GM11168 (cell line): ENCODE measurements at regions not wholly inside any gene's neighbourhood (a gene's known extent, or its start where the extent isn't known, plus 50 kb on each side); places are given as distances from the start of the nearest gene placed in this dataset.
"Not testable (repeated sequence)": the region's sequence is repeated elsewhere in the genome, so short reads cannot be mapped to it uniquely, and the experiment has no call there.

Source experiments
- in situ Hi-C: fragments of 300-500 bp; cut with MboI; formaldehyde crosslinking; loops from one replicate; pipeline ENCODE4 v1.12.0; 2022; ENCODE audit warnings: low sequenced_read_pairs; ENCODE audit not compliant: unreplicated experiment

GRCh38 chrY:21028506-21028905, 272.6 kb downstream of the RPS4Y2 start:
- in situ Hi-C loops: no loop called here

GRCh38 chrY:21033363-21033762, 277.5 kb downstream of the RPS4Y2 start:
- in situ Hi-C loops: no loop called here

- in situ Hi-C loops: no loop called here
Measured at GRCh38 chrY:21034151-21035061, 278.5 kb downstream of the RPS4Y2 start.

- in situ Hi-C loops: not testable (repeated sequence)
Measured at GRCh38 chrY:21037398-21037797, 281.5 kb downstream of the RPS4Y2 start.

- in situ Hi-C loops: no loop called here
Measured at GRCh38 chrY:21039811-21040210, 283.9 kb downstream of the RPS4Y2 start.

GRCh38 chrY:21040711-21041110, 284.8 kb downstream of the RPS4Y2 start:
- in situ Hi-C loops: not testable (repeated sequence)

- in situ Hi-C loops: no loop called here
Measured at GRCh38 chrY:21073079-21073478, 317.2 kb downstream of the RPS4Y2 start.

- in situ Hi-C loops: no loop called here
Measured at GRCh38 chrY:21073641-21074260, 317.8 kb downstream of the RPS4Y2 start.

GRCh38 chrY:21075658-21076057, 319.8 kb downstream of the RPS4Y2 start:
- in situ Hi-C loops: loop anchor here (25.0 kb wide), 1 partner anchor 313 kb away; the partner anchor contains the start of gene RPS4Y2

- in situ Hi-C loops: loop anchor here (25.0 kb wide), 1 partner anchor 317 kb away; the partner anchor contains the start of gene RPS4Y2
Measured at GRCh38 chrY:21079670-21080069, 323.8 kb downstream of the RPS4Y2 start.

GRCh38 chrY:21081640-21082611, 326.0 kb downstream of the RPS4Y2 start:
- in situ Hi-C loops: loop anchor here (25.0 kb wide), 1 partner anchor 320 kb away; the partner anchor contains the start of gene RPS4Y2

GRCh38 chrY:21082639-21083038, 326.7 kb downstream of the RPS4Y2 start:
- in situ Hi-C loops: loop anchor here (25.0 kb wide), 1 partner anchor 320 kb away; the partner anchor contains the start of gene RPS4Y2

GRCh38 chrY:21091909-21092308, 336.0 kb downstream of the RPS4Y2 start:
- in situ Hi-C loops: loop anchor here (25.0 kb wide), 1 partner anchor 330 kb away; the partner anchor contains the start of gene RPS4Y2

- in situ Hi-C loops: no loop called here
Measured at GRCh38 chrY:21102507-21102906, 346.6 kb downstream of the RPS4Y2 start.

- in situ Hi-C loops: no loop called here
Measured at GRCh38 chrY:21103885-21104284, 348.0 kb downstream of the RPS4Y2 start.

GRCh38 chrY:21105529-21105928, 349.6 kb downstream of the RPS4Y2 start:
- in situ Hi-C loops: no loop called here

- in situ Hi-C loops: no loop called here
Measured at GRCh38 chrY:21111313-21111712, 355.4 kb downstream of the RPS4Y2 start.

- in situ Hi-C loops: no loop called here
Measured at GRCh38 chrY:21121065-21121464, 365.2 kb downstream of the RPS4Y2 start.

GRCh38 chrY:21135591-21135990, 375.5 kb upstream of the RBMY1B start:
- in situ Hi-C loops: no loop called here
